Right atrium auricular region (tissue), 2 donors: ENCODE measurements at regions not wholly inside any gene's neighbourhood (a gene's known extent, or its start where the extent isn't known, plus 50 kb on each side); places are given as distances from the start of the nearest gene placed in this dataset.

ENCODE experiments used
- DNase-seq: peaks from one replicate; pipeline ENCODE4 v3.0.0-alpha.2; 2019; ENCODE audit warnings: low spot score
- H3K27ac ChIP-seq, 2 donors: fragments of 200-600 bp; sonication (generic); 1 replicate in 1 of 2; 2 replicates in 1 of 2; pipeline ENCODE4 v1.5.1; 2016 to 2019
- H3K27me3 ChIP-seq, 2 donors: fragments of 200-600 bp; sonication (generic); one replicate each; pipeline versions ENCODE4 v1.5.1 to v1.6.0; 2017 to 2019
- H3K36me3 ChIP-seq: fragments of 200-600 bp; sonication (generic); one replicate; pipeline ENCODE4 v1.5.1; 2016
- H3K4me1 ChIP-seq, 2 donors: fragments of 200-600 bp; sonication (generic); one replicate each; pipeline versions ENCODE4 v1.5.1 to v1.6.0; 2017 to 2019
- H3K4me3 ChIP-seq, 2 donors: fragments of 200-600 bp; sonication (generic); 1 replicate in 1 of 2; 2 replicates in 1 of 2; pipeline ENCODE4 v1.5.1; 2017 to 2019; ENCODE audit warnings: mild to moderate bottlenecking in 1 of 2, moderate library complexity in 1 of 2
- H3K9me3 ChIP-seq, 2 donors: fragments of 200-600 bp; sonication (generic); one replicate each; pipeline ENCODE4 v1.5.1; 2019
- TF ChIP-seq, protein P1 (sequence below), 2 donors: fragments of 200-600 bp; sonication (generic); IDR thresholded peaks; one replicate each; pipeline ENCODE4 v1.5.1; 2019; ENCODE audit warnings: antibody characterized with exemption in 2 of 2

DNA sequence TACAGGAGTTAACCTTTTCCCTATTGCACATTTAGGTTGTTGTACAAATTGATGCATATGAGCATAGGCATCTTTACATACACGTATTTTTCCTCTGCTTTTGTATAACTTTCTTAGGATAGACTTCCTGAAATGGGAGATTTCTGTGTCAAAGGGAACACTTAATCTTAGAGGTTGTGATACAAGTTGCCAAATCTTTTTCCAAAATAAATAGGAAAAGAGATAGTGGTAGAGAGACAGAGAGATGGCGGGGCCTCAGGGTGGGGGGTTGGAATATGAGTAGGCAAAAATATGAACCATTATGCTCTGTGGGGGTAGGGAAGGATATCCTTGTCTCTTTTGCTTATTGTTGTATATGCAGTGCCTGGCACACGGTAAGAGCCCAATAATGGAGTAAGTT is 70.7 kb upstream of the UBE2E1 start:
- Histone ChIP-seq H3K27me3 (no peaks in the 10 kb centered on the region), H3K4me3 (no peak overlapping the region), H3K4me1 (peaks cover 0 to 29% of the 10 kb centered on the region in 2 donors), H3K9me3 (no peaks in the 10 kb centered on the region), H3K36me3 (no peaks in the 10 kb centered on the region), H3K27ac (no peak overlapping the region)
- DNase-seq: no peak
- TF ChIP-seq, protein P1, sequence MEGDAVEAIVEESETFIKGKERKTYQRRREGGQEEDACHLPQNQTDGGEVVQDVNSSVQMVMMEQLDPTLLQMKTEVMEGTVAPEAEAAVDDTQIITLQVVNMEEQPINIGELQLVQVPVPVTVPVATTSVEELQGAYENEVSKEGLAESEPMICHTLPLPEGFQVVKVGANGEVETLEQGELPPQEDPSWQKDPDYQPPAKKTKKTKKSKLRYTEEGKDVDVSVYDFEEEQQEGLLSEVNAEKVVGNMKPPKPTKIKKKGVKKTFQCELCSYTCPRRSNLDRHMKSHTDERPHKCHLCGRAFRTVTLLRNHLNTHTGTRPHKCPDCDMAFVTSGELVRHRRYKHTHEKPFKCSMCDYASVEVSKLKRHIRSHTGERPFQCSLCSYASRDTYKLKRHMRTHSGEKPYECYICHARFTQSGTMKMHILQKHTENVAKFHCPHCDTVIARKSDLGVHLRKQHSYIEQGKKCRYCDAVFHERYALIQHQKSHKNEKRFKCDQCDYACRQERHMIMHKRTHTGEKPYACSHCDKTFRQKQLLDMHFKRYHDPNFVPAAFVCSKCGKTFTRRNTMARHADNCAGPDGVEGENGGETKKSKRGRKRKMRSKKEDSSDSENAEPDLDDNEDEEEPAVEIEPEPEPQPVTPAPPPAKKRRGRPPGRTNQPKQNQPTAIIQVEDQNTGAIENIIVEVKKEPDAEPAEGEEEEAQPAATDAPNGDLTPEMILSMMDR (IDR thresholded peaks at IDR 0.05): no peak

DNA sequence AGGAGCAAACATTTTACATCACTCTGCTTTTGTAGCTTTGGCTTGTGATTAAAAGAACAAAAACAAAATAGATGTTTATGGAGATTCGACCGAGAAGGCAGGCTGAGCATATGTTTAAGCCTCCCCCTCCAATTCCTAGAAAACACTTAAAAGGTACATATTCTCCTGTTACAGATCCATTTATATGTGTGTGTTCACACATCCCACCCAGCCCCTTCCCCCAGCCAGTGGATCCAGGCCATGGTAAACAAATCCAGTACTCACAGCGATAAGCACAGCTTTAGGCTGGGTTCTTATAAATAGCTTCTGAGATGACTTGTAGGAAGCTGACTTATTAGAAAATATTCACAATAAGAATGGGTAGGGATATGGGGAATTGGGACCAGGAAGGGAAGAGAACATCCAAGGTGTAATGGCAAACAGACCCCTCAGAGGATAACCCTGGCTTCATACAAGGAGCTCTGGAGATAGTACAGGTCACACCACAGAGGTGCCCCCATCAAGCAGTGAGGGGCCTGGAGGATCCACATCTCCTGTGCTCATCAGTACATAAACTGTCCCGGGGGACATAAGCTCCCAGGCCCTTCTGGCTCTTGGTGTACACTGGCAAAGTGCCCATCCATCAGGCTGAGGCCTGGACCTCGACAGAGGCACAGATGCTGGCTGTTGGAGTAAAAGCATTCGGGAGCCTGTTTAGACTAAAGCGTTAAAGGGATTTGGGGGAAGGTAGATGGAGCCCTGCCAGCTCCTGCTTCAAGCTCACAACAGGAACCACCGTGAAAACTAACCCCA is 70.0 kb upstream of the UBE2E1 start:
- DNase-seq: no peak
- Histone ChIP-seq H3K36me3 (no peaks in the 10 kb centered on the region), H3K4me3 (no peak overlapping the region), H3K27me3 (no peaks in the 10 kb centered on the region), H3K27ac (no peak overlapping the region), H3K4me1 (peaks cover 0 to 33% of the 10 kb centered on the region in 2 donors), H3K9me3 (no peaks in the 10 kb centered on the region)
- TF ChIP-seq, protein P1 (IDR thresholded peaks at IDR 0.05): no peak

DNA sequence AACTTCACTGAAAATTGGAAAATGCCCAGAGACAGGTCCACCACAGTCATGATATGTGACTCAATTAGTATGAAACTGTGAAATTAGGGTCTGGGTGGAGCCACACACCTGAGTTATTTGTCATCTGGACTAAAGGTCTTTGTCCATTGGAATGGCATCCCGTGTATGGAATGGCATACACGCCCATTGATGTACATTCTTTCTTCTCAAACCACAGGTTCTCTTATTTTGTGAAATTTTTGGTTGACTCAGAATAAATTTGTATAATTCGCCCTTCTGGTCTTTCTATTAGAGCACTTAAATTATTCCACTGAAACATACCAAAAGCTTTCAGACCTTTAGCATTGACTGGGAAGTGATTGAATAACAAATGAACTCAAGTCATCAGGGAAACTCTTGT is 66.8 kb upstream of the UBE2E1 start:
- H3K9me3 ChIP-seq: no peaks in the 10 kb centered on the region

DNA sequence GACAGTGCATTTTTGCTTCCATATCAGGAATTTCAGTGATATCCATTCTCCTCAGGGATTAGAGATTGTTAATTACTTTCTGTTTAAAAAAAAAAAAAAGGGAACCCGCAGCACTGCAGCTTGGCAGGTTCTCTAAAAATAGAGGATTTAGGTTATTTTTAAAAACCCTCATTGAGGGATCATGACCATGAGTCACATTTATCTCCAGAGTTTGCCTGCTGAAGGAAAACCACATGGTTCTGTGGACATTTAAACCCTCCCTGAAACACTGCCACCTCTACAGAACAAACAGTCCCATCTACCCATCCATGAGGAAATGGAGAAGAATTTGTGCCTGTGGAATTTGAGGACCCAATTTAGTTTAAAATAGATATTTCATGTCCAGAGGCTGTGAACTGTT is 66.2 kb upstream of the UBE2E1 start:
- Histone ChIP-seq H3K36me3 (no peaks in the 10 kb centered on the region), H3K27me3 (no peaks in the 10 kb centered on the region), H3K4me3 (no peak overlapping the region), H3K9me3 (no peaks in the 10 kb centered on the region), H3K4me1 (peaks cover 0 to 34% of the 10 kb centered on the region in 2 donors), H3K27ac (no peak overlapping the region)
- no peak for DNase-seq
- TF ChIP-seq, protein P1 (IDR thresholded peaks at IDR 0.05): no peak

More for the DNA sequence above, 66.8 kb upstream of the UBE2E1 start:
- H3K27me3 ChIP-seq: no peaks in the 10 kb centered on the region
- no peak overlapping the region for H3K27ac ChIP-seq
- peaks cover 0 to 34% of the 10 kb centered on the region in 2 donors for H3K4me1 ChIP-seq
- no peak overlapping the region for H3K4me3 ChIP-seq
- no peaks in the 10 kb centered on the region for H3K36me3 ChIP-seq
- TF ChIP-seq, protein P1 (IDR thresholded peaks at IDR 0.05): no peak
- DNase-seq: no peak

DNA sequence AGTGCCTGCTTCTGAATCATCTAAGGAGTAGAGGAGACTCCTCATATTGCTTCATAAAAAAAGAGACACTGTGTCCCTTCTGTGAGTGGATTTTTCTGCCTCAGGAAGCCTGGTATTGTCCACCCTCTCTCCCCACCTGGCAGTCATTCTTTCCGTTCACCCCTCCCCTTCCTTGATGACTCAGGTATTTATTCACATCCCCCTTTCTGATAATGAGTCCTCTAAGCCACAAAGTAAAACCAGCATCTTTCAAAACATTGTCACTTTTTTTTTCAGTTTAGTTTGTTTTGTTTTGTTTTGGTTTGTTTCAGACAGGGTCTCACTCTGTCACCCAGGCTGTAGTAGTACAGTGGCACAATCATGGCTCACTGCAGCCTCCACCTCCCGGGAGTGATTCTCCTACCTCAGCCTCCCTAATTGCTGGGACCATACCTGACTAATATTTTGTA is 65.2 kb upstream of the UBE2E1 start:
- TF ChIP-seq, protein P1 (IDR thresholded peaks at IDR 0.05): no peak
- peak overlapping the region in 1 of 2 donors; percentile 55 for H3K27ac ChIP-seq
- H3K9me3 ChIP-seq: no peaks in the 10 kb centered on the region
- peaks cover 0 to 27% of the 10 kb centered on the region in 2 donors for H3K4me1 ChIP-seq
- no peaks in the 10 kb centered on the region for H3K36me3 ChIP-seq
- H3K27me3 ChIP-seq: no peaks in the 10 kb centered on the region
- H3K4me3 ChIP-seq: no peak overlapping the region
- peak; percentile 57 for DNase-seq
